ENCODE measurements at regions not wholly inside any gene's neighbourhood (a gene's known extent, or its start where the extent isn't known, plus 50 kb on each side); places are given as distances from the start of the nearest gene placed in this dataset.

DNA sequence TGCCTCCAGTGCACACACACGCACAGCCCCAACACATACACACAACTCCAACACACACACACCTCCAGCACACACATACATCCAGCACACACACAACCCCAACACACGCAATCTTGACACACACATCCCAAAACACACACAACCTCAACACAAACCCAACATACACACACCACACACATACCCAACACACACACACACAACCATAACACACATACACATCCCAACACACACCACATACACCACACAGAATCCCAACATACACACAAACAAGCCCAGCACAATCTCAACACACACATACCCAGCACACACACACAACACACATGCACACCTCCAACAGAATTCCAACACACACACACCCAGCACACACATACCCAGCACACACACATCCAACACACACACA, 301.1 kb downstream of the ABCC12 start:
- TF ChIP-seq, protein P1, sequence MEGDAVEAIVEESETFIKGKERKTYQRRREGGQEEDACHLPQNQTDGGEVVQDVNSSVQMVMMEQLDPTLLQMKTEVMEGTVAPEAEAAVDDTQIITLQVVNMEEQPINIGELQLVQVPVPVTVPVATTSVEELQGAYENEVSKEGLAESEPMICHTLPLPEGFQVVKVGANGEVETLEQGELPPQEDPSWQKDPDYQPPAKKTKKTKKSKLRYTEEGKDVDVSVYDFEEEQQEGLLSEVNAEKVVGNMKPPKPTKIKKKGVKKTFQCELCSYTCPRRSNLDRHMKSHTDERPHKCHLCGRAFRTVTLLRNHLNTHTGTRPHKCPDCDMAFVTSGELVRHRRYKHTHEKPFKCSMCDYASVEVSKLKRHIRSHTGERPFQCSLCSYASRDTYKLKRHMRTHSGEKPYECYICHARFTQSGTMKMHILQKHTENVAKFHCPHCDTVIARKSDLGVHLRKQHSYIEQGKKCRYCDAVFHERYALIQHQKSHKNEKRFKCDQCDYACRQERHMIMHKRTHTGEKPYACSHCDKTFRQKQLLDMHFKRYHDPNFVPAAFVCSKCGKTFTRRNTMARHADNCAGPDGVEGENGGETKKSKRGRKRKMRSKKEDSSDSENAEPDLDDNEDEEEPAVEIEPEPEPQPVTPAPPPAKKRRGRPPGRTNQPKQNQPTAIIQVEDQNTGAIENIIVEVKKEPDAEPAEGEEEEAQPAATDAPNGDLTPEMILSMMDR (IDR thresholded peaks at IDR 0.05): no peak
- TF ChIP-seq POLR2A (IDR thresholded peaks at IDR 0.05): no peak
